GM21515 (cell line): ENCODE measurements at regions not wholly inside any gene's neighbourhood (a gene's known extent, or its start where the extent isn't known, plus 50 kb on each side); places are given as distances from the start of the nearest gene placed in this dataset.
"Not testable (repeated sequence)": the region's sequence is repeated elsewhere in the genome, so short reads cannot be mapped to it uniquely, and the experiment has no call there.

Experiments
- ATAC-seq: cut with Tn5 transposase; IDR thresholded peaks from one replicate; pipeline ENCODE4 v1.9.1; 2021; ENCODE audit not compliant: unreplicated experiment

GRCh38 chr7:68122801-68123200 is 1126.2 kb downstream of the TYW1 start:
- ATAC-seq = no peak

- ATAC-seq = no peak
These were observed 1128.5 kb downstream of the TYW1 start for GRCh38 chr7:68125168-68125567.

DNA sequence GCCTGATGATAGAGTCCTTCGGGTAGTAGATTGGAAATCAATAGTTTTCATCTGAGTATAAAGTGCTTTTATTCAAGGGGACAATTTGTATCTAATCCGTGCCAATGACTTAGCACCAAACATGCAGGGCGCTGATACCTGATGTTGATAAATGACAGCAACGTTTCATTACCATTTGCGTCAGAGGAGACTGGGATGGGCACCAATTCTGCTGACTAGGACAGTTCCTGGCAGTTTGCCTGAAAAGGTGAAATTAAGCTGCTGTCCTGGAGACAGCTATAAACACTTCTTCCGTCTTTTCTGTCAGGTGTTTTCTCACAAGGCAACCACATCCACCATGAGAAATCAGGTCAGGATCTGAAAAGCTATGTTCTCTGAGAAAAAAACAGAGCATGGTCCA is 1136.4 kb downstream of the TYW1 start:
- ATAC-seq = no peak

DNA sequence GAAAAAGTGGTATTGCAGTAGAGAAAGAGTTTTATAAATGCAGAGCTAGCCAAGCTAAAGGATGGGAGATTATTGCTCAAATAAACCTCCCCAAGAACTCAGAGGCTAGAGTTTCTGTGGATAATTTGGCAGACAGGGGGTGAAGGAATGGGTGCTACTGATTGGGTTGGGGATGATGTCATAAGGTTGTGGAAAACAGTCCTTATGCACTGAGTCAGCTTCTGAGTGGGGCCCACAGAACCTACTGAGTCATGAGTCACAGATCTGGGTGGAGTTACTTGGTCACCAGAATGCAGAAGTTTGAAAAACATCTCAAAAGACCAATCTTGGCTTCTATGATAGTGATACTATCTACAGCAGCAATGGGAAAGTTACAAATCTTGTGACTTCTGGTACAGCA is 1146.7 kb downstream of the TYW1 start:
- ATAC-seq = no peak

DNA sequence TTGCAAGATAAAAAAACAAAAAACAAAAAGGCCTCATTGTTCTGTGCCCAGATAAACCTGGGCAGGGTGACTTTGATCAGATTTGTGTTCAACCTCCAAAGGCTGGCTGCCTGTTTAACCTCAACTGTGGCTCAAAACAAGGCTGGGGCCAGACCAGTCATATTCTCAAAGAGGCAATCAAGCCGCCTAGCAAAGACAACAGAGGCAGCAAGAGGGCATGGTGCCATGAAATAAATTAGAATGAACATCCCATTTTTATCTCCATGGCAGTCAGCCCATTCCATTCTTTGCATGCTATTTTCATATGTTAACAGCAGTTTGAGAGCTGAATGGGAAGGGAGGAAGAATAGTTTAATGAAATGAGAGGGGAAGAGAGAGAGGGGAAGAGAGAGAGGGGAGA is 1150.3 kb downstream of the TYW1 start:
- no peak for ATAC-seq

DNA sequence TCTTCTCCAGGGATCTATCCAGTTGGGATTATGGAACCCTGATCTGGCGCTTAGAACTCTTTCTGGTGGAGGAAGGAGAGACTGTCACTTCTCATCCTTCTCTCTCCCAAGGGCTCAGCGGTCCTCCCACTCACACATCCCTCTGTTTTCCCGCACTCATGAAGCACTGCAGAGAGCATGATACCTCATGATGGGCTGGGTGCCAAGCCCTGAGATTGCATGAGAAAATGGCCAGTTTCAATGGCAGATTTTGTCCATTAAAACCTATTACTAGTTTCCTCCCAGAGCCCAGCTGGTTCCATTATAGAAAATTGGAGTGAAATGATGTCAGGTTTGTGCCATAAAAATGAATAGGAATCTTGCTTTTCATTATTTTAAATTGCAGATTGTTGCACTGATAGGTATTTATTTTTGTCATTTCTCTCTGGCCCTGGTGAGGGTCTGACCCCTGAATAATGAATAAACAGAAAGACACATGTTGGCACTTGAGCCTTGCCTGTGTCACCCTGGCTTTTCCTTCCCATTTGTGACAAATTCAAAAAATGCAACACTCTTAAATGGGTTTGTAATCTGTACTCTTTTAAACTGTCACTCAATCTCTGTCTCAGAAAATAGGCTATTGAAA is 1151.1 kb downstream of the TYW1 start:
- no peak for ATAC-seq

GRCh38 chr7:68148440-68148839 is 1151.8 kb downstream of the TYW1 start:
- no peak for ATAC-seq

DNA sequence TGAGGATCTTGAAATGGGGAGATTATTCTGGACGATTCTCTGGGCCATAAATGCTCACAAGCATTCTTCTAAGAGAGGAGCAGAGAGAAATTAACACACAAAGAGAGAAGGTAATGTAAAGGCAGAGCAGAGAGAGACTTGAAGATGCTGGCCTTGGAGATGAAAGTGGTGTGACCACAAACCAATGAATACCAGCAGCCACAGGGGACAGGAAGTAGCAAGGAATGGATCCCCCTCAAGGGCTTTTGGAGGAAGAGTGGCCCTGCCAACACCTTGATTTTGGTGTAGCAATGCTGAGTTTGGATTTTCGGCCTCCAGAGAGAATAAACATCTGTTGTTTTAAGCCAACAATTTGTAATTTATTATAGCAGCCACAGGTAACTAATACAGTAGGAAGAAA is 1155.6 kb downstream of the TYW1 start:
- no peak for ATAC-seq

DNA sequence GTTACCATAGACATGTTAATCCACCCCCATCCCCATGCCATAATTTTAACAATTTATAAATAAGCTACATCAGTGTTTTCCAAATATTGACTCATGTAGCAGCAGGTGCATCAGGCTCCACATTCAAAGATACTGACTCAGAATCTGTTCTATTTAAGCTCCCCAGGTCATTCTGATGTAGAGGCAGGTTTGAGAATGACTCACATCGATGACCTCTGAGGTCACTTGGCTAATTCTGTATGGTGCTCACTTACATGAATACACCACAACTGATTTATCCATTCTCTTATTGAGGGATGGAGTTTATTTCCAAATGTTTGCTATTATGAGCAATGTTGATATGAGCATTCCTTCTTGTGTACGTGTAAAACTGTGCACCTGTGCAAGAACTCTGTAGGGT is 1159.0 kb downstream of the TYW1 start:
- ATAC-seq = no peak

- no peak for ATAC-seq
These were observed 1162.2 kb downstream of the TYW1 start for GRCh38 chr7:68158686-68159295.

- ATAC-seq = no peak
These were observed 1166.1 kb downstream of the TYW1 start for GRCh38 chr7:68162712-68163111.

GRCh38 chr7:68166525-68166924 is 1169.9 kb downstream of the TYW1 start:
- no peak for ATAC-seq

- ATAC-seq = no peak
These were observed 1176.9 kb downstream of the TYW1 start for GRCh38 chr7:68173513-68173912.

- ATAC-seq = no peak
These were observed 1180.3 kb downstream of the TYW1 start for GRCh38 chr7:68176974-68177373.

- ATAC-seq = no peak
These were observed 1184.1 kb downstream of the TYW1 start for GRCh38 chr7:68180761-68181160.

DNA sequence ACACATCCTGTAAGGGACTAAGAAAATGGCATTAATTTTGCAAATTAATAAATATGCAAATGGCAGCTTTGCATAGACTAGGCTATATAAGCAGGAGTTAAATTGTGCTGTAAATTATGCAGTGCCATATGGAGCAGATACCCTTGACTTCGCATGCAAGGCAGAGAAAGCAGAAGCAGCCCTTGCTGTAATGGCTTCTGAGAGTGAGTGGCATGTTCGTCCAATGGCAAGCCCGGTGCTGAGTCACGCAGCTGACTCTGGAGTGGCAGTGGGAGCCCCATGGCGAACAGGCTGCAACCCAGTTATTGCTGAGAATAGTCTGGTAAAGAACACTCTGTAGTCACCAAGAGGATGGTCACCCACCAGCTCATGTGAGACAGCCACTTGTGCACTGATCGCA is 1186.5 kb downstream of the TYW1 start:
- ATAC-seq = no peak

GRCh38 chr7:68185631-68186456 is 1189.2 kb downstream of the TYW1 start:
- ATAC-seq = no peak

GRCh38 chr7:68187532-68187931 is 1190.9 kb downstream of the TYW1 start:
- ATAC-seq = no peak

DNA sequence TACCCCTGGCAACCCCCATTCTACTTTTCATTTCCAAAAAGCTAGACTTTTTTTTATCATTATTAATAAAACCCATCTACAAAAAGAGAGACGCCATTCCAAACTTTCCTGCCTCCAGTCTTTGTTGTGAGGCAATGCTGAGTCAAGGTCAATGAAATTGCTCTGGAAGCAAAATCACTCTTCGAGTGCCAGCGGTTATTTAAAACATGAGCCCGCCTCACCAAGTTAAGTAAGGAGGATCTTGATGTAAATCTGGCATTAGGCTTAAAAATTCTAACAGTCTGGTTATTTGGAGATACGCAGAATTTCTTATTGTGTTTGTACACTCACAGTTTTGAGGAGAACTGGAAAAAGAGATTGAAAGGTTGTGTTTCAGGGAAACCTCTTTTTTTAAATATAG is 1196.3 kb downstream of the TYW1 start:
- ATAC-seq = no peak

- ATAC-seq = not testable (repeated sequence)
These were observed 1199.0 kb downstream of the TYW1 start for GRCh38 chr7:68195642-68196041.

- ATAC-seq = no peak
These were observed 1203.5 kb downstream of the TYW1 start for GRCh38 chr7:68200051-68200670.

- ATAC-seq = no peak
These were observed 1206.6 kb downstream of the TYW1 start for GRCh38 chr7:68203251-68203650.
